OCI-LY7 (cell line): ENCODE measurements at regions not wholly inside any gene's neighbourhood (a gene's known extent, or its start where the extent isn't known, plus 50 kb on each side); places are given as distances from the start of the nearest gene placed in this dataset.

Experiments used
- EZH2phosphoT487 ChIP-seq: fragments of 200-600 bp; sonication (generic); IDR thresholded peaks from 2 replicates; pipeline ENCODE4 v1.6.1; 2018; ENCODE audit warnings: low read depth, borderline replicate concordance, mild to moderate bottlenecking, mixed run types, antibody characterized with exemption, low read length, moderate library complexity, mixed read lengths
- TF ChIP-seq, protein P1 (sequence below): fragments of 200-600 bp; sonication (generic); conservative IDR thresholded peaks from 2 replicates; pipeline ENCODE4 v1.5.1; 2014; ENCODE audit warnings: mild to moderate bottlenecking, antibody characterized with exemption, low read length, moderate library complexity, mixed read lengths

DNA sequence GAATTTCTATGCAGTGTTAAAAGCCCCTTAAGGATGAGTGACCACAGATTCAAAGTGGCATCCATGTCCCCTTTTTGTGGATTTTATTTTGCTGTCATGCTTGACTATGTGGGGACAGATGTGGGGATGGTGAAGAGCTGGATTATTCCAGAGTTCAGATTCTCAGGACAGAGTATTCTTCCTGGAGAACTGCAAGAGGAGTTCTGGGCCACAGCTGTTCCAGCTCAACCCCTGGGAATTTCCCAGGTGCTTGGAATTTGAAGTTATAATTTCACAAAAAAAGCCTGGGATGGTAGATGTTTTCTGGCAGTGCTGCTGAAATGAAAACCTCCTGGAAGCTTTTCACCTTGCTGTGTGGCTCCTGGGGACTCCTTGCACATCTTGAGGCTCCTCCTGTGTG, 671.8 kb upstream of the MARCKS start:
- TF ChIP-seq, protein P1, sequence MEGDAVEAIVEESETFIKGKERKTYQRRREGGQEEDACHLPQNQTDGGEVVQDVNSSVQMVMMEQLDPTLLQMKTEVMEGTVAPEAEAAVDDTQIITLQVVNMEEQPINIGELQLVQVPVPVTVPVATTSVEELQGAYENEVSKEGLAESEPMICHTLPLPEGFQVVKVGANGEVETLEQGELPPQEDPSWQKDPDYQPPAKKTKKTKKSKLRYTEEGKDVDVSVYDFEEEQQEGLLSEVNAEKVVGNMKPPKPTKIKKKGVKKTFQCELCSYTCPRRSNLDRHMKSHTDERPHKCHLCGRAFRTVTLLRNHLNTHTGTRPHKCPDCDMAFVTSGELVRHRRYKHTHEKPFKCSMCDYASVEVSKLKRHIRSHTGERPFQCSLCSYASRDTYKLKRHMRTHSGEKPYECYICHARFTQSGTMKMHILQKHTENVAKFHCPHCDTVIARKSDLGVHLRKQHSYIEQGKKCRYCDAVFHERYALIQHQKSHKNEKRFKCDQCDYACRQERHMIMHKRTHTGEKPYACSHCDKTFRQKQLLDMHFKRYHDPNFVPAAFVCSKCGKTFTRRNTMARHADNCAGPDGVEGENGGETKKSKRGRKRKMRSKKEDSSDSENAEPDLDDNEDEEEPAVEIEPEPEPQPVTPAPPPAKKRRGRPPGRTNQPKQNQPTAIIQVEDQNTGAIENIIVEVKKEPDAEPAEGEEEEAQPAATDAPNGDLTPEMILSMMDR, result no peak
- no peak for TF ChIP-seq EZH2phosphoT487
